Bronchial epithelial cell (primary cell): ENCODE measurements at regions not wholly inside any gene's neighbourhood (a gene's known extent, or its start where the extent isn't known, plus 50 kb on each side); places are given as distances from the start of the nearest gene placed in this dataset.
A peak's percentile ranks its signal among the peaks of the same experiment; 100 is the strongest.

Experiments
- DNase-seq: peaks from one replicate; pipeline ENCODE4 v3.0.0-alpha.2; 2010; ENCODE audit warnings: low read depth
- FAIRE-seq: peaks from 2 replicates; lab custom pipeline; 2011; peaks lifted over from hg19 to GRCh38; lab: Jason Lieb, UNC
- H3K27me3 ChIP-seq: 2 replicates; pipeline ENCODE4 v1.5.1; 2011; ENCODE audit warnings: low read length; ENCODE audit not compliant: control insufficient read depth, insufficient read depth
- H3K36me3 ChIP-seq: 2 replicates; pipeline ENCODE4 v1.5.1; 2011; ENCODE audit warnings: low read length; ENCODE audit not compliant: control insufficient read depth, insufficient read depth
- H3K4me3 ChIP-seq: 2 replicates; pipeline ENCODE4 v1.5.1; 2011; ENCODE audit warnings: mild to moderate bottlenecking, low read depth, low read length, control low read depth
- CTCF ChIP-seq: IDR thresholded peaks from 2 replicates; pipeline ENCODE4 v1.5.1; 2011; ENCODE audit warnings: mild to moderate bottlenecking, moderate library complexity, low read length, control low read depth, inconsistent platforms; ENCODE audit not compliant: insufficient read depth, severe bottlenecking

- Histone ChIP-seq H3K36me3 (no peaks in the 10 kb centered on the region), H3K4me3 (no peak overlapping the region), H3K27me3 (no peaks in the 10 kb centered on the region)
- no peak for TF ChIP-seq CTCF
- peak; percentile 36 for FAIRE-seq
- no peak for DNase-seq
Measured at GRCh38 chr2:84373391-84373790, 85.7 kb downstream of the SUCLG1 start.

GRCh38 chr2:84362541-84362940 is 96.5 kb downstream of the SUCLG1 start:
- no peaks in the 10 kb centered on the region for H3K36me3 ChIP-seq
- no peak for DNase-seq
- H3K27me3 ChIP-seq = no peaks in the 10 kb centered on the region
- no peak for FAIRE-seq
- no peak for TF ChIP-seq CTCF
- no peak overlapping the region for H3K4me3 ChIP-seq

GRCh38 chr2:84338069-84338468 is 121.0 kb downstream of the SUCLG1 start:
- H3K4me3 ChIP-seq = no peak overlapping the region
- FAIRE-seq = no peak
- TF ChIP-seq CTCF = no peak
- H3K36me3 ChIP-seq = no peaks in the 10 kb centered on the region
- DNase-seq = no peak
- no peaks in the 10 kb centered on the region for H3K27me3 ChIP-seq

- no peak for FAIRE-seq
- TF ChIP-seq CTCF = no peak
- no peak for DNase-seq
- Histone ChIP-seq H3K4me3 (no peak overlapping the region), H3K36me3 (no peaks in the 10 kb centered on the region), H3K27me3 (no peaks in the 10 kb centered on the region)
Measured at GRCh38 chr2:84327645-84328249, 131.3 kb downstream of the SUCLG1 start.

GRCh38 chr2:84326831-84327432 is 132.1 kb downstream of the SUCLG1 start:
- FAIRE-seq (peak; percentile 18), DNase-seq (no peak)
- Histone ChIP-seq H3K36me3 (no peaks in the 10 kb centered on the region), H3K27me3 (no peaks in the 10 kb centered on the region), H3K4me3 (no peak overlapping the region)
- no peak for TF ChIP-seq CTCF

GRCh38 chr2:84323890-84324289 is 135.2 kb downstream of the SUCLG1 start:
- FAIRE-seq = no peak
- Histone ChIP-seq H3K27me3 (no peaks in the 10 kb centered on the region), H3K36me3 (no peaks in the 10 kb centered on the region), H3K4me3 (no peak overlapping the region)
- no peak for TF ChIP-seq CTCF
- no peak for DNase-seq
